Natural killer cell (primary cell): ENCODE measurements at regions not wholly inside any gene's neighbourhood (a gene's known extent, or its start where the extent isn't known, plus 50 kb on each side); places are given as distances from the start of the nearest gene placed in this dataset.

ENCODE experiments used
- ATAC-seq, 3 donors: fragments of 150-1000 bp in 2 of 3; fragments of 200-7000 bp in 1 of 3; cut with Tn5 transposase; 1 replicate in 1 of 3; 2 replicates in 2 of 3; pipeline ENCODE4 v1.10.0; 2021; ENCODE audit warnings: mild to moderate bottlenecking in 2 of 3, moderate library complexity in 2 of 3
- DNase-seq, 2 donors: peaks; one replicate each; pipeline versions ENCODE4 v3.0.0 to v3.0.0-alpha.2; 2013 to 2021; ENCODE audit warnings: mixed read lengths in 1 of 2
- H3K27ac ChIP-seq: one replicate; pipeline ENCODE4 v1.5.1; 2013; ENCODE audit warnings: mild to moderate bottlenecking, low read length
- H3K27me3 ChIP-seq: one replicate; pipeline ENCODE4 v1.6.1; 2013; ENCODE audit warnings: low read length; ENCODE audit not compliant: control insufficient read depth, insufficient read depth
- H3K36me3 ChIP-seq: one replicate; pipeline ENCODE4 v1.6.1; 2013; ENCODE audit warnings: low read length; ENCODE audit not compliant: control insufficient read depth, insufficient read depth
- H3K4me1 ChIP-seq: one replicate; pipeline ENCODE4 v1.6.1; 2013; ENCODE audit warnings: low read length; ENCODE audit not compliant: control insufficient read depth, insufficient read depth
- H3K4me3 ChIP-seq: one replicate; pipeline ENCODE4 v1.5.1; 2013; ENCODE audit warnings: low read length
- H3K9me3 ChIP-seq: one replicate; pipeline ENCODE4 v1.6.1; 2013; ENCODE audit warnings: low read length; ENCODE audit not compliant: control insufficient read depth, insufficient read depth
- H3K27ac Mint-ChIP-seq, 2 donors: one replicate each; pipeline ENCODE4 v1.8.0; 2022; ENCODE audit warnings: mild to moderate bottlenecking in 2 of 2, mixed read lengths in 2 of 2, moderate library complexity in 1 of 2
- H3K27me3 Mint-ChIP-seq, 2 donors: one replicate each; pipeline ENCODE4 v1.8.0; 2022; ENCODE audit warnings: low read depth in 2 of 2, mixed read lengths in 2 of 2
- H3K36me3 Mint-ChIP-seq: one replicate; pipeline ENCODE4 v1.8.0; 2022; ENCODE audit warnings: mixed read lengths
- H3K4me1 Mint-ChIP-seq, 2 donors: one replicate each; pipeline ENCODE4 v1.8.0; 2022; ENCODE audit warnings: mixed read lengths in 2 of 2
- H3K4me3 Mint-ChIP-seq: one replicate; pipeline ENCODE4 v1.8.0; 2022; ENCODE audit warnings: mild to moderate bottlenecking, moderate library complexity, mixed read lengths
- H3K9me3 Mint-ChIP-seq, 2 donors: one replicate each; pipeline ENCODE4 v1.8.0; 2022; ENCODE audit warnings: mixed read lengths in 2 of 2
- CTCF ChIP-seq: fragments of 200-600 bp; IDR thresholded peaks from one replicate; pipeline ENCODE4 v1.8.0; 2022; ENCODE audit warnings: antibody characterized with exemption
- WGBS: methylation state at CpG from one replicate; pipeline ENCODE4 v1.1.7; 2013; ENCODE audit warnings: missing lambda C conversion rate; ENCODE audit not compliant: insufficient coverage; 5-methylcytosine and 5-hydroxymethylcytosine counted together
- intact Hi-C: fragments of 100-400 bp; cut with micrococcal nuclease; formaldehyde crosslinking; loops from one replicate; pipeline ENCODE4 v1.14.2; 2022

- intact Hi-C loops, result no loop called here
- Histone ChIP-seq H3K4me3 (no peak overlapping the region), H3K4me1 (no peaks in the 10 kb centered on the region), H3K27me3 (no peaks in the 10 kb centered on the region), H3K27ac (no peak overlapping the region), H3K36me3 (no peaks in the 10 kb centered on the region), H3K9me3 (no peaks in the 10 kb centered on the region)
- DNase-seq (no peak), ATAC-seq (no peak)
- H3K4me3 Mint-ChIP-seq, result no peak overlapping the region
- peaks cover 0 to 2% of the 10 kb centered on the region in 2 donors for H3K9me3 Mint-ChIP-seq
- WGBS, result 92% methylated on average over 9 of the region's 10 CpGs
- H3K4me1 Mint-ChIP-seq, result no peaks in the 10 kb centered on the region
- no peak for TF ChIP-seq CTCF
- H3K27ac Mint-ChIP-seq, result no peak overlapping the region
- H3K36me3 Mint-ChIP-seq, result no peaks in the 10 kb centered on the region
- H3K27me3 Mint-ChIP-seq, result peaks cover 9 to 24% of the 10 kb centered on the region in 2 donors
Measured at GRCh38 chr6:142637624-142638351, 307.2 kb downstream of the HIVEP2 start.

- Mint-ChIP-seq H3K9me3 (no peaks in the 10 kb centered on the region), H3K27me3 (peaks cover 15 to 33% of the 10 kb centered on the region in 2 donors), H3K36me3 (no peaks in the 10 kb centered on the region), H3K4me3 (no peak overlapping the region), H3K4me1 (no peaks in the 10 kb centered on the region), H3K27ac (no peak overlapping the region)
- no peaks in the 10 kb centered on the region for H3K36me3 ChIP-seq
- no peaks in the 10 kb centered on the region for H3K27me3 ChIP-seq
- intact Hi-C loops, result no loop called here
- no peak overlapping the region for H3K4me3 ChIP-seq
- no peak overlapping the region for H3K27ac ChIP-seq
- no peak for TF ChIP-seq CTCF
- WGBS, result 92% methylated on average over 1 of the region's 1 CpG
- DNase-seq (no peak), ATAC-seq (no peak)
- no peaks in the 10 kb centered on the region for H3K9me3 ChIP-seq
- no peaks in the 10 kb centered on the region for H3K4me1 ChIP-seq
Measured at GRCh38 chr6:142642651-142643050, 302.3 kb downstream of the HIVEP2 start.

GRCh38 chr6:142644866-142645265 is 300.1 kb downstream of the HIVEP2 start:
- Mint-ChIP-seq H3K27me3 (peaks cover 6 to 23% of the 10 kb centered on the region in 2 donors), H3K9me3 (no peaks in the 10 kb centered on the region), H3K4me3 (no peak overlapping the region), H3K36me3 (no peaks in the 10 kb centered on the region), H3K4me1 (no peaks in the 10 kb centered on the region), H3K27ac (no peak overlapping the region)
- H3K9me3 ChIP-seq, result no peaks in the 10 kb centered on the region
- DNase-seq, result no peak
- TF ChIP-seq CTCF, result no peak
- H3K4me3 ChIP-seq, result no peak overlapping the region
- H3K4me1 ChIP-seq, result no peaks in the 10 kb centered on the region
- no peak for ATAC-seq
- H3K27ac ChIP-seq, result no peak overlapping the region
- H3K27me3 ChIP-seq, result no peaks in the 10 kb centered on the region
- H3K36me3 ChIP-seq, result no peaks in the 10 kb centered on the region
- 83% methylated on average over 3 of the region's 3 CpGs for WGBS
- intact Hi-C loops, result no loop called here

- Histone ChIP-seq H3K9me3 (no peaks in the 10 kb centered on the region), H3K27me3 (no peaks in the 10 kb centered on the region), H3K36me3 (no peaks in the 10 kb centered on the region), H3K4me1 (no peaks in the 10 kb centered on the region), H3K27ac (no peak overlapping the region), H3K4me3 (no peak overlapping the region)
- Mint-ChIP-seq H3K4me1 (no peaks in the 10 kb centered on the region), H3K9me3 (no peaks in the 10 kb centered on the region), H3K4me3 (no peak overlapping the region), H3K27me3 (peaks cover 6 to 20% of the 10 kb centered on the region in 2 donors), H3K36me3 (no peaks in the 10 kb centered on the region), H3K27ac (no peak overlapping the region)
- DNase-seq, result no peak
- WGBS, result 96% methylated on average over 2 of the region's 2 CpGs
- intact Hi-C loops, result no loop called here
- TF ChIP-seq CTCF, result no peak
- no peak for ATAC-seq
Measured at GRCh38 chr6:142645663-142646062, 299.3 kb downstream of the HIVEP2 start.
